Progenitor cell of endocrine pancreas (in vitro differentiated cells): ENCODE measurements at regions not wholly inside any gene's neighbourhood (a gene's known extent, or its start where the extent isn't known, plus 50 kb on each side); places are given as distances from the start of the nearest gene placed in this dataset.

Experiments used
- DNase-seq: peaks from one replicate; pipeline ENCODE4 v3.0.0; 2021; ENCODE audit warnings: low spot score; ENCODE audit not compliant: unreplicated experiment
- H3K27ac Mint-ChIP-seq: 2 replicates; pipeline ENCODE4 v1.8.0; 2021; ENCODE audit warnings: mild to moderate bottlenecking, moderate library complexity, mixed read lengths
- H3K27me3 Mint-ChIP-seq: 2 replicates; pipeline ENCODE4 v1.8.0; 2021; ENCODE audit warnings: mixed read lengths
- H3K36me3 Mint-ChIP-seq: 2 replicates; pipeline ENCODE4 v1.8.0; 2022; ENCODE audit warnings: mixed read lengths; ENCODE audit not compliant: insufficient read depth
- H3K4me1 Mint-ChIP-seq: 2 replicates; pipeline ENCODE4 v1.8.0; 2021; ENCODE audit warnings: low read depth, mixed read lengths
- H3K4me3 Mint-ChIP-seq: 2 replicates; pipeline ENCODE4 v1.8.0; 2021; ENCODE audit warnings: low read depth, mild to moderate bottlenecking, moderate library complexity, mixed read lengths
- H3K9me3 Mint-ChIP-seq: 2 replicates; pipeline ENCODE4 v1.8.0; 2021; ENCODE audit warnings: low read depth, mixed read lengths
- CTCF ChIP-seq: fragments of 200-600 bp; sonication (generic); IDR thresholded peaks from one replicate; pipeline ENCODE4 v1.5.0; 2021; ENCODE audit warnings: antibody characterized with exemption, mild to moderate bottlenecking; ENCODE audit not compliant: unreplicated experiment

GRCh38 chr7:81280531-81280930 is 361.7 kb upstream of the SEMA3C start:
- Mint-ChIP-seq H3K4me3 (no peak overlapping the region), H3K27ac (no peak overlapping the region), H3K27me3 (no peaks in the 10 kb centered on the region), H3K9me3 (peaks cover 9% of the 10 kb centered on the region), H3K36me3 (no peaks in the 10 kb centered on the region), H3K4me1 (no peaks in the 10 kb centered on the region)
- TF ChIP-seq CTCF: no peak
- DNase-seq: no peak

GRCh38 chr7:81277691-81278090 is 358.8 kb upstream of the SEMA3C start:
- Mint-ChIP-seq H3K36me3 (no peaks in the 10 kb centered on the region), H3K27ac (no peak overlapping the region), H3K27me3 (no peaks in the 10 kb centered on the region), H3K4me1 (no peaks in the 10 kb centered on the region), H3K4me3 (no peak overlapping the region), H3K9me3 (peaks cover 5% of the 10 kb centered on the region)
- no peak for TF ChIP-seq CTCF
- no peak for DNase-seq

- no peak overlapping the region for H3K4me3 Mint-ChIP-seq
- no peaks in the 10 kb centered on the region for H3K4me1 Mint-ChIP-seq
- H3K27me3 Mint-ChIP-seq: no peaks in the 10 kb centered on the region
- no peak overlapping the region for H3K27ac Mint-ChIP-seq
- no peak for TF ChIP-seq CTCF
- no peak for DNase-seq
- H3K9me3 Mint-ChIP-seq: peaks cover 5% of the 10 kb centered on the region
- no peaks in the 10 kb centered on the region for H3K36me3 Mint-ChIP-seq
These were observed 354.9 kb upstream of the SEMA3C start for GRCh38 chr7:81273601-81274397.

- no peak overlapping the region for H3K27ac Mint-ChIP-seq
- no peak overlapping the region for H3K4me3 Mint-ChIP-seq
- H3K9me3 Mint-ChIP-seq: peaks cover 6% of the 10 kb centered on the region
- DNase-seq: no peak
- no peak for TF ChIP-seq CTCF
- no peaks in the 10 kb centered on the region for H3K4me1 Mint-ChIP-seq
- H3K27me3 Mint-ChIP-seq: no peaks in the 10 kb centered on the region
- H3K36me3 Mint-ChIP-seq: no peaks in the 10 kb centered on the region
These were observed 353.3 kb upstream of the SEMA3C start for GRCh38 chr7:81272176-81272575.

- DNase-seq: no peak
- Mint-ChIP-seq H3K36me3 (peaks cover 3% of the 10 kb centered on the region), H3K9me3 (peaks cover 10% of the 10 kb centered on the region), H3K4me3 (no peak overlapping the region), H3K27me3 (no peaks in the 10 kb centered on the region), H3K27ac (no peak overlapping the region), H3K4me1 (no peaks in the 10 kb centered on the region)
- TF ChIP-seq CTCF: no peak
These were observed 349.7 kb upstream of the SEMA3C start for GRCh38 chr7:81268551-81268950.
